Lower lobe of right lung (tissue), 2 donors: ENCODE measurements at regions not wholly inside any gene's neighbourhood (a gene's known extent, or its start where the extent isn't known, plus 50 kb on each side); places are given as distances from the start of the nearest gene placed in this dataset.
"Not testable (repeated sequence)": the region's sequence is repeated elsewhere in the genome, so short reads cannot be mapped to it uniquely, and the experiment has no call there.

Experiments used
- ATAC-seq, 2 donors: fragments of 200-7000 bp; cut with Tn5 transposase; one replicate each; pipeline ENCODE4 v1.9.1; 2020 to 2022; ENCODE audit warnings: mild to moderate bottlenecking in 2 of 2, moderate library complexity in 2 of 2
- DNase-seq: peaks from one replicate; pipeline ENCODE4 v3.0.0-alpha.2; 2020
- H3K27ac ChIP-seq: fragments of 200-600 bp; one replicate; pipeline ENCODE4 v1.8.0; 2022
- H3K27me3 ChIP-seq: fragments of 200-600 bp; one replicate; pipeline ENCODE4 v1.8.0; 2022; ENCODE audit warnings: low read depth
- H3K36me3 ChIP-seq: fragments of 200-600 bp; one replicate; pipeline ENCODE4 v1.8.0; 2022; ENCODE audit warnings: mild to moderate bottlenecking
- H3K4me1 ChIP-seq: fragments of 200-600 bp; one replicate; pipeline ENCODE4 v1.8.0; 2022
- H3K4me3 ChIP-seq: fragments of 200-600 bp; one replicate; pipeline ENCODE4 v1.8.0; 2022; ENCODE audit warnings: mild to moderate bottlenecking
- H3K9me3 ChIP-seq: fragments of 200-600 bp; one replicate; pipeline ENCODE4 v1.8.0; 2022
- intact Hi-C: fragments of 100-400 bp; cut with DNase I; formaldehyde crosslinking; loops from one replicate; pipeline ENCODE4 v1.11.0; 2022
- donor health status: DM: no; HTN: yes; CAD: no; lungs with severe emphysema.

- intact Hi-C loops, DNase-seq, H3K4me1 ChIP-seq, H3K27ac ChIP-seq, H3K27me3 ChIP-seq, H3K36me3 ChIP-seq, H3K9me3 ChIP-seq, H3K4me3 ChIP-seq: not testable (repeated sequence)
- peak; percentile 89 to 93 for ATAC-seq
Measured at GRCh38 chr1:120299433-120300057, 115.3 kb upstream of the NBPF8 start.

- ATAC-seq, DNase-seq, H3K4me3 ChIP-seq, H3K9me3 ChIP-seq, H3K27me3 ChIP-seq, H3K4me1 ChIP-seq, intact Hi-C loops, H3K27ac ChIP-seq, H3K36me3 ChIP-seq: not testable (repeated sequence)
Measured at GRCh38 chr1:120298487-120298886, 116.3 kb upstream of the NBPF8 start.

DNA sequence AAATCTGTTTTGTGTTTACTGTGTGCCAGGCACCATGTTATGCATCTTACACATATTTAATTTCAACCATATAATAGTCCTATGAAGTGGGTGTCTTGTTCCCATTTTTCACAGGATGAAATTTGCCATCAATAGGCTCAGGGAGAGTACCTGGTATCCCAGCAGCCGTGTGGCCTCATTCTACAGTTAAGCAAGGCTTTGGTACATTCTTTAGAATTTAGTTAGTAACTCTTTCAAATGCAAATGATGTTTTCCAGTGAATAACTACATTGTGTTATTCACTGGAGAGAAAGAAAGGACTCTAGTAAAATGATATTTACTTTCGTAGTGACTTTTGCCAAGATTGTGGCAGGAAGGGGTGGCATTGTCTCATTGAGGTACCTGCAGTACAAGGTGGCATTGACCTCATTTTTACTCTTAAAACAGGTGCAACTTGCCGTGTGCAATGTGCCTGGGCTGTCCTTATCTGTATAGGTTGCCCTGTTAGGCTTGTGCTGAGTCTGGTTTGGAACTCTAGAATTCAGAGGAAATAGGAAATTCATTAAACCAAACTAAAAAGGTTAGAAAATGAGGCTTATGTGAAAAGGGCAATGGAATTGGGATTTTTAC lies 117.4 kb upstream of the NBPF8 start:
- intact Hi-C loops, result not testable (repeated sequence)

GRCh38 chr1:120290105-120290504 lies 113.8 kb upstream of the SEC22B start:
- H3K4me3 ChIP-seq, DNase-seq, ATAC-seq, H3K4me1 ChIP-seq, H3K36me3 ChIP-seq, H3K27ac ChIP-seq, H3K9me3 ChIP-seq, intact Hi-C loops, H3K27me3 ChIP-seq: not testable (repeated sequence)

More for the DNA sequence above, 117.4 kb upstream of the NBPF8 start:
- H3K27me3 ChIP-seq, H3K4me3 ChIP-seq, H3K9me3 ChIP-seq, H3K36me3 ChIP-seq, H3K4me1 ChIP-seq, ATAC-seq, DNase-seq, H3K27ac ChIP-seq: not testable (repeated sequence)

- ATAC-seq, H3K27ac ChIP-seq, H3K4me3 ChIP-seq, DNase-seq, H3K36me3 ChIP-seq, intact Hi-C loops, H3K27me3 ChIP-seq, H3K4me1 ChIP-seq, H3K9me3 ChIP-seq: not testable (repeated sequence)
Measured at GRCh38 chr1:120289601-120290074, 113.3 kb upstream of the SEC22B start.

GRCh38 chr1:120288814-120289600 lies 112.7 kb upstream of the SEC22B start:
- H3K4me3 ChIP-seq, H3K4me1 ChIP-seq, H3K27me3 ChIP-seq, H3K9me3 ChIP-seq, H3K27ac ChIP-seq, intact Hi-C loops, H3K36me3 ChIP-seq, DNase-seq: not testable (repeated sequence)
- peak; percentile 96 to 99 for ATAC-seq

- intact Hi-C loops, result not testable (repeated sequence)
Measured at GRCh38 chr1:120288167-120288566, 111.8 kb upstream of the SEC22B start.

DNA sequence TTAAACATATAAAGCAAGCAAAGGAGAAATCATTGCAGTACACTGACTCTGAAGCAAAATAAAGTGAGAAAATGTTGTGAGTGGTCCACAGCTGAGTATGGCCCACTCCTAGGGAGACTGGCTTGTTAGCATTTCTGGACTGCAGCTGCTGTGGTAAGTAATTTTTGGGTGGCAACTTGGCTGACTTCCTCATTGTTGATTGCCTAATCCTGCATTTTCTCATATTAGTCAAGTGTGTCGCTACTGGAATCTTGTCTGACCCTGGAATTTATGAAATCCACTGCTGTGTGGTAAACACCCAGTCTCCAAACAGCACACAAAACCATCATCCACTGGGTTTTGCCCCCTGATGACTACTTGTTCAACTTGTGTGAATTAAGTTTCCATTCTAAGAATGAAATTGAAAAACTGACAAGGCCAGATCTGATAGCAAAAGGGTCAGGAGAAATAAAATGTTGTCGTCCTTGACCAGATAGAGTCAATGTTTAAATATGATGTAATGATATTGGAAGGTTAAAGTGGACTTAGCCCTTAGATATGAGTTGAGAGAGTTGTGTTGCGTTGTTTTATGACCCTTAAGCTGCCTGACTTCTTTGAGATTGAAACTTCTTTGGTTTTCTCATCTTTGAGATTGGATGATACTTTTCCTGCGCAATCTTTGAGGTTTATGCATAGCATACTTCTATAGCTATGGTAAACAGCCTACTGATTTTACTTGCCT lies 106.6 kb upstream of the SEC22B start:
- H3K4me3 ChIP-seq, H3K9me3 ChIP-seq, intact Hi-C loops: not testable (repeated sequence)

More at GRCh38 chr1:120288167-120288566, 111.8 kb upstream of the SEC22B start:
- not testable (repeated sequence) for H3K4me1 ChIP-seq, H3K27me3 ChIP-seq, DNase-seq, H3K36me3 ChIP-seq, H3K4me3 ChIP-seq, H3K27ac ChIP-seq, H3K9me3 ChIP-seq
- ATAC-seq, result peak; percentile 80 to 86

GRCh38 chr1:120278259-120278610 lies 101.9 kb upstream of the SEC22B start:
- H3K27me3 ChIP-seq, H3K36me3 ChIP-seq, H3K4me1 ChIP-seq, H3K9me3 ChIP-seq, H3K27ac ChIP-seq, H3K4me3 ChIP-seq, intact Hi-C loops, DNase-seq: not testable (repeated sequence)
- peak; percentile 72 to 75 for ATAC-seq

More for the DNA sequence above, 106.6 kb upstream of the SEC22B start:
- DNase-seq, H3K4me1 ChIP-seq, H3K27me3 ChIP-seq, H3K36me3 ChIP-seq, H3K27ac ChIP-seq: not testable (repeated sequence)
- ATAC-seq, result peak; percentile 86 to 87

GRCh38 chr1:120277428-120278258 lies 101.3 kb upstream of the SEC22B start:
- H3K9me3 ChIP-seq, H3K4me1 ChIP-seq, H3K4me3 ChIP-seq, H3K36me3 ChIP-seq, H3K27ac ChIP-seq, intact Hi-C loops, DNase-seq, H3K27me3 ChIP-seq: not testable (repeated sequence)
- peak; percentile 24 to 46 for ATAC-seq

DNA sequence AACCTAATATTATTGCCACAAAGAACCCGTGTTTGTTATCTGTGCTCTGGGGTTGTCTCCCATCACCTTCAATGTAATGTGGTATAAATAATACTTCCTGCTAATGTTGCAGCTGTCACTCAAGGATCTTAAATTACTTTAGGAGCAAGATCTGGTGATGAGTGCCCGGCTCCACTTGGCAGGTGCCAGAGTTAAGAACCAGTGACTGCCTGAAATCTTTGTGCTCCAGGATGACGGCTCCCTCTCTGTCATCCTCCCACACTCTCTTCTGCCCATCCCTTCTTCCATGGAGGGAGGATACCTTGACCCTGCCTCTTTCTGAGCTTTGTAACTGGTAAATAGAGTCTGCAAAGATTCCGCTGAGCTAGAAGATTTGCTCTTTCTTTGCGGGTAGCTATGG lies 100.4 kb upstream of the SEC22B start:
- H3K36me3 ChIP-seq, H3K27me3 ChIP-seq, H3K4me3 ChIP-seq, H3K9me3 ChIP-seq, intact Hi-C loops, DNase-seq, H3K4me1 ChIP-seq, H3K27ac ChIP-seq, ATAC-seq: not testable (repeated sequence)

GRCh38 chr1:120274438-120274837 lies 98.1 kb upstream of the SEC22B start:
- ATAC-seq, result peak in 1 of 2 donors; percentile 40
- intact Hi-C loops, result not testable (repeated sequence)

GRCh38 chr1:120273363-120273762 lies 97.0 kb upstream of the SEC22B start:
- DNase-seq, intact Hi-C loops, H3K36me3 ChIP-seq, H3K9me3 ChIP-seq, H3K4me3 ChIP-seq, H3K4me1 ChIP-seq, ATAC-seq, H3K27ac ChIP-seq, H3K27me3 ChIP-seq: not testable (repeated sequence)

More at GRCh38 chr1:120274438-120274837, 98.1 kb upstream of the SEC22B start:
- not testable (repeated sequence) for H3K27ac ChIP-seq, H3K4me1 ChIP-seq, H3K9me3 ChIP-seq, H3K36me3 ChIP-seq, DNase-seq, H3K4me3 ChIP-seq, H3K27me3 ChIP-seq
